Mesenchymal stem cell (in vitro differentiated cells and primary cell): ENCODE measurements at regions not wholly inside any gene's neighbourhood (a gene's known extent, or its start where the extent isn't known, plus 50 kb on each side); places are given as distances from the start of the nearest gene placed in this dataset.
"Not testable (repeated sequence)": the region's sequence is repeated elsewhere in the genome, so short reads cannot be mapped to it uniquely, and the experiment has no call there.

Experiments
- DNase-seq: peaks from one replicate; pipeline ENCODE4 v3.0.0-alpha.2; 2013
- H2AFZ ChIP-seq: one replicate; pipeline ENCODE4 v1.6.1; 2013; ENCODE audit warnings: low read depth, mild to moderate bottlenecking, control low read depth, inconsistent platforms, low read length, moderate library complexity
- H2AK5ac ChIP-seq: 2 replicates; pipeline ENCODE4 v1.6.1; 2013; ENCODE audit warnings: low read length, moderate library complexity, mild to moderate bottlenecking, inconsistent platforms; ENCODE audit not compliant: severe bottlenecking
- H2BK120ac ChIP-seq: one replicate; pipeline ENCODE4 v1.6.1; 2013; ENCODE audit warnings: low read depth, mild to moderate bottlenecking, inconsistent platforms, low read length, moderate library complexity
- H2BK12ac ChIP-seq, 2 experiments: one replicate each; pipeline ENCODE4 v1.6.1; 2013; ENCODE audit warnings: inconsistent platforms in 2 of 2, low read length in 2 of 2, mild to moderate bottlenecking in 2 of 2, moderate library complexity in 2 of 2, control low read depth in 1 of 2
- H2BK15ac ChIP-seq: one replicate; pipeline ENCODE4 v1.6.1; 2013; ENCODE audit warnings: mild to moderate bottlenecking, low read depth, inconsistent platforms; ENCODE audit not compliant: poor library complexity, severe bottlenecking
- H2BK5ac ChIP-seq: 2 replicates; pipeline ENCODE4 v1.6.1; 2013; ENCODE audit warnings: low read depth, mild to moderate bottlenecking, low read length, control low read depth, inconsistent platforms; ENCODE audit not compliant: poor library complexity, severe bottlenecking
- H3K14ac ChIP-seq, 2 experiments: one replicate each; pipeline ENCODE4 v1.6.1; 2013; ENCODE audit warnings: inconsistent platforms in 2 of 2, low read length in 2 of 2, control low read depth in 1 of 2, mild to moderate bottlenecking in 1 of 2, moderate library complexity in 1 of 2
- H3K18ac ChIP-seq, 2 experiments: one replicate each; pipeline ENCODE4 v1.6.1; 2013; ENCODE audit warnings: inconsistent platforms in 2 of 2, low read length in 2 of 2, control low read depth in 1 of 2, low read depth in 1 of 2, mild to moderate bottlenecking in 1 of 2
- H3K23ac ChIP-seq, 2 experiments: one replicate each; pipeline ENCODE4 v1.6.1; 2013; ENCODE audit warnings: inconsistent platforms in 2 of 2, low read length in 2 of 2, mild to moderate bottlenecking in 2 of 2, moderate library complexity in 2 of 2, control low read depth in 1 of 2
- H3K27ac ChIP-seq: 2 replicates; pipeline ENCODE4 v1.5.1; 2013; ENCODE audit warnings: mild to moderate bottlenecking, moderate library complexity, low read length, control low read depth, inconsistent platforms; ENCODE audit not compliant: poor library complexity, severe bottlenecking
- H3K27me3 ChIP-seq, 2 experiments: 2 replicates each; pipeline versions ENCODE4 v1.6.1 to v1.7.0; 2013; ENCODE audit warnings: low read length in 2 of 2, mild to moderate bottlenecking in 2 of 2, moderate library complexity in 2 of 2, control low read depth in 1 of 2, inconsistent platforms in 1 of 2; ENCODE audit not compliant: control insufficient read depth in 1 of 2, insufficient read depth in 1 of 2
- H3K36me3 ChIP-seq, 2 experiments: 2 replicates each; pipeline versions ENCODE4 v1.6.1 to v1.7.0; 2013; ENCODE audit warnings: low read length in 2 of 2, control low read depth in 1 of 2, inconsistent platforms in 1 of 2, low read depth in 1 of 2, mild to moderate bottlenecking in 1 of 2; ENCODE audit not compliant: insufficient read depth in 2 of 2, control insufficient read depth in 1 of 2
- H3K4ac ChIP-seq, 2 experiments: one replicate each; pipeline ENCODE4 v1.6.1; 2013; ENCODE audit warnings: inconsistent platforms in 2 of 2, low read length in 2 of 2, mild to moderate bottlenecking in 2 of 2, moderate library complexity in 2 of 2, control low read depth in 1 of 2, low read depth in 1 of 2
- H3K4me1 ChIP-seq: 2 replicates; pipeline ENCODE4 v1.6.1; 2013; ENCODE audit warnings: low read depth, low read length, control low read depth; ENCODE audit not compliant: control insufficient read depth, insufficient read depth
- H3K4me2 ChIP-seq: 2 replicates; pipeline ENCODE4 v1.6.1; 2013; ENCODE audit warnings: low read length, mild to moderate bottlenecking, inconsistent platforms; ENCODE audit not compliant: poor library complexity, severe bottlenecking
- H3K4me3 ChIP-seq, 2 experiments: 2 replicates each; pipeline versions ENCODE4 v1.5.1 to v1.7.0; 2013; ENCODE audit warnings: low read length in 2 of 2, mild to moderate bottlenecking in 2 of 2, control low read depth in 1 of 2, low read depth in 1 of 2; ENCODE audit not compliant: insufficient read depth in 1 of 2
- H3K79me1 ChIP-seq: replicated peaks from 2 replicates; pipeline ENCODE4 v1.6.1; 2013; ENCODE audit warnings: mild to moderate bottlenecking, control low read depth, low read length, inconsistent platforms; ENCODE audit not compliant: poor library complexity, severe bottlenecking
- H3K9ac ChIP-seq: 2 replicates; pipeline ENCODE4 v1.7.0; 2013; ENCODE audit warnings: mild to moderate bottlenecking, low read length, moderate library complexity
- H3K9me3 ChIP-seq: 2 replicates; pipeline ENCODE4 v1.7.0; 2013; ENCODE audit warnings: mild to moderate bottlenecking, low read length; ENCODE audit not compliant: control insufficient read depth
- H4K8ac ChIP-seq: one replicate; pipeline ENCODE4 v1.6.1; 2013; ENCODE audit warnings: inconsistent platforms, mild to moderate bottlenecking, low read length, moderate library complexity
- H4K91ac ChIP-seq: one replicate; pipeline ENCODE4 v1.6.1; 2013; ENCODE audit warnings: mild to moderate bottlenecking, low read length, inconsistent platforms
- WGBS: methylation state at CpG from one replicate; pipeline ENCODE4 v1.1.7; 2013; ENCODE audit warnings: mixed read lengths; 5-methylcytosine and 5-hydroxymethylcytosine counted together

- Histone ChIP-seq H3K4me1 (no peaks in the 10 kb centered on the region), H2AFZ (no peak overlapping the region), H3K18ac (peak overlapping the region in 1 of 2 experiments; percentile 21), H3K27ac (no peak overlapping the region), H2BK15ac (no peak overlapping the region), H3K14ac (no peak overlapping the region), H3K4ac (no peak overlapping the region), H3K36me3 (no peaks in the 10 kb centered on the region), H3K23ac (no peak overlapping the region), H2AK5ac (no peak overlapping the region), H3K27me3 (no peaks in the 10 kb centered on the region), H3K4me2 (no peak overlapping the region), H4K8ac (no peak overlapping the region), H3K4me3 (no peak overlapping the region), H4K91ac (no peak overlapping the region), H3K9me3 (no peaks in the 10 kb centered on the region), H3K9ac (no peak overlapping the region), H3K79me1 (no peaks in the 10 kb centered on the region), H2BK12ac (no peak overlapping the region), H2BK120ac (no peak overlapping the region), H2BK5ac (no peak overlapping the region)
- DNase-seq, result no peak
- no CpG with 5 or more reads among the region's 1 CpG for WGBS
Measured at GRCh38 chr12:68482014-68482413, 128.7 kb upstream of the RAP1B start.

DNA sequence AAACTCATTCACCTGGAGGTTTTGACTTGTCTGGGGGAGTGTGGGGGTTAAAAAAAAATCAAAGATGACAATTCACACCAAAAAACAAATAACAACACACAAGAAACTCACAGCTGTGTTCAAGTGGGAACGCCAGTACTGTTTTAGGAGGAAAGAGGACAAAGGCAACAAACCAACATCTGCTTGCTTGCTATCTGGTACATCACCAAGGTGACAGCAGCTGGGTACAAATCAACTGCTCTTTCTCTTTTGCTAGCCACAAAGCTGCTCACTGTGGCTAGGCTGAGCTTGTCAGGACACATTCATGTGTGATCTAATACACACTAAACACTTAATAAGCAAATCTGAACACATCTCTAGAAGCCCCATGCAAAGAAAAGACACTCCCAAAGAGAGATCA is 128.0 kb upstream of the RAP1B start:
- Histone ChIP-seq H3K4ac (no peak overlapping the region), H3K9ac (no peak overlapping the region), H3K79me1 (no peaks in the 10 kb centered on the region), H2BK15ac (no peak overlapping the region), H2BK12ac (no peak overlapping the region), H2BK5ac (no peak overlapping the region), H3K23ac (no peak overlapping the region), H3K4me2 (no peak overlapping the region), H4K91ac (no peak overlapping the region), H3K36me3 (no peaks in the 10 kb centered on the region), H3K27me3 (no peaks in the 10 kb centered on the region), H3K4me3 (no peak overlapping the region), H2BK120ac (no peak overlapping the region), H3K18ac (no peak overlapping the region), H3K27ac (no peak overlapping the region), H3K9me3 (no peaks in the 10 kb centered on the region), H3K14ac (no peak overlapping the region), H4K8ac (no peak overlapping the region), H2AFZ (no peak overlapping the region), H2AK5ac (no peak overlapping the region), H3K4me1 (no peaks in the 10 kb centered on the region)
- WGBS, result 72% methylated on average over 1 of the region's 1 CpG
- DNase-seq, result no peak

GRCh38 chr12:68483592-68484383 is 126.9 kb upstream of the RAP1B start:
- Histone ChIP-seq H3K9ac (peak overlapping the region; percentile 1), H2BK120ac (no peak overlapping the region), H3K4ac (no peak overlapping the region), H2AK5ac (no peak overlapping the region), H3K27ac (no peak overlapping the region), H4K91ac (no peak overlapping the region), H3K23ac (no peak overlapping the region), H2BK12ac (no peak overlapping the region), H3K14ac (no peak overlapping the region), H2AFZ (no peak overlapping the region), H3K4me3 (no peak overlapping the region), H3K36me3 (no peaks in the 10 kb centered on the region), H4K8ac (no peak overlapping the region), H3K9me3 (no peaks in the 10 kb centered on the region), H3K27me3 (no peaks in the 10 kb centered on the region), H3K4me2 (no peak overlapping the region), H3K4me1 (no peaks in the 10 kb centered on the region), H3K79me1 (no peaks in the 10 kb centered on the region), H3K18ac (no peak overlapping the region), H2BK15ac (no peak overlapping the region), H2BK5ac (no peak overlapping the region)
- 100% methylated on average over 1 of the region's 4 CpGs for WGBS
- DNase-seq, result peak; percentile 15

DNA sequence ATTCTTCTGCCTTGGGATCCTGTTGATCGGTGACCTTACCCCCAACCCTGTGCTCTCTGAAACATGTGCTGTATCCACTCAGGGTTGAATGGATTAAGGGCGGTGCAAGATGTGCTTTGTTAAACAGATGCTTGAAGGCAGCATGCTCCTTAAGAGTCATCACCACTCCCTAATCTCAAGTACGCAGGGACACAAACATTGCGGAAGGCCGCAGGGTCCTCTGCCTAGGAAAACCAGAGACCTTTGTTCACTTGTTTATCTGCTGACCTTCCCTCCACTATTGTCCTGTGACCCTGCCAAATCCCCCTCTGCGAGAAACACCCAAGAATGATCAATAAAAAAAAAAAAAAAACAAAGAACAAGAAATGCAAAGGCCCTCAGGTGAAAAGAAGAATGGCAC is 126.1 kb upstream of the RAP1B start:
- not testable (repeated sequence) for H3K4ac ChIP-seq, H2BK15ac ChIP-seq, H4K91ac ChIP-seq, H3K4me3 ChIP-seq, H3K27me3 ChIP-seq, H2BK120ac ChIP-seq, H2AFZ ChIP-seq, H2BK12ac ChIP-seq, H2BK5ac ChIP-seq, H3K9me3 ChIP-seq, H2AK5ac ChIP-seq, H3K14ac ChIP-seq, H3K18ac ChIP-seq, H3K4me1 ChIP-seq, H4K8ac ChIP-seq, DNase-seq, H3K4me2 ChIP-seq, H3K23ac ChIP-seq, H3K36me3 ChIP-seq, H3K9ac ChIP-seq, H3K79me1 ChIP-seq, H3K27ac ChIP-seq
- no CpG with 5 or more reads among the region's 6 CpGs for WGBS
